ENCODE measurements at regions not wholly inside any gene's neighbourhood (a gene's known extent, or its start where the extent isn't known, plus 50 kb on each side); places are given as distances from the start of the nearest gene placed in this dataset.
"Not testable (repeated sequence)": the region's sequence is repeated elsewhere in the genome, so short reads cannot be mapped to it uniquely, and the experiment has no call there.

GRCh38 chr1:189225794-189226145 lies 1251.9 kb downstream of the BRINP3 start:
- TF ChIP-seq CTCF (IDR thresholded peaks at IDR 0.05; ENCODE audit: low read depth, low read length); EZH2phosphoT487 (IDR thresholded peaks at IDR 0.05; ENCODE audit: low read depth): not testable (repeated sequence)

All from OCI-LY3 (cell line).